ENCODE measurements at regions not wholly inside any gene's neighbourhood (a gene's known extent, or its start where the extent isn't known, plus 50 kb on each side); places are given as distances from the start of the nearest gene placed in this dataset.

DNA sequence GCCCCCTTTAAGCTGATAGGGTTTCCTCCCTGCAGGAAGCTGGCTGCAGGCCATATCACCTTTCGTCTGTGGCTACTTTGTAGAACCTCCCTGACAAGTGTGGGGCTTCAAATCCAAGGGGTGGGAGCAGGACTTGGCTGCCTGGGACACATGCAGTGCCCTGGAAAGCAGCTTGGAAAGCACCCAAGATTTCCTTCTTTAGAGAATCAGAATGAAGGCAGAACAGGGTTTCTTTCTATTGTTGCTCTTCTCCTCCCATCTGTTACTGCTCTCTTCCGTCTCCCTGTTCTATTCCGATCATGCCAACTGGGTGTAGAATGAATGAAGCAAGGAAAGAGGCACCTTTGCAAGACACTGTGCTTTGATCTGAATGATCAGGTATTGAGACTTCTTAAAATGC is 282.2 kb downstream of the MED10 start:
- TF ChIP-seq, protein P1, sequence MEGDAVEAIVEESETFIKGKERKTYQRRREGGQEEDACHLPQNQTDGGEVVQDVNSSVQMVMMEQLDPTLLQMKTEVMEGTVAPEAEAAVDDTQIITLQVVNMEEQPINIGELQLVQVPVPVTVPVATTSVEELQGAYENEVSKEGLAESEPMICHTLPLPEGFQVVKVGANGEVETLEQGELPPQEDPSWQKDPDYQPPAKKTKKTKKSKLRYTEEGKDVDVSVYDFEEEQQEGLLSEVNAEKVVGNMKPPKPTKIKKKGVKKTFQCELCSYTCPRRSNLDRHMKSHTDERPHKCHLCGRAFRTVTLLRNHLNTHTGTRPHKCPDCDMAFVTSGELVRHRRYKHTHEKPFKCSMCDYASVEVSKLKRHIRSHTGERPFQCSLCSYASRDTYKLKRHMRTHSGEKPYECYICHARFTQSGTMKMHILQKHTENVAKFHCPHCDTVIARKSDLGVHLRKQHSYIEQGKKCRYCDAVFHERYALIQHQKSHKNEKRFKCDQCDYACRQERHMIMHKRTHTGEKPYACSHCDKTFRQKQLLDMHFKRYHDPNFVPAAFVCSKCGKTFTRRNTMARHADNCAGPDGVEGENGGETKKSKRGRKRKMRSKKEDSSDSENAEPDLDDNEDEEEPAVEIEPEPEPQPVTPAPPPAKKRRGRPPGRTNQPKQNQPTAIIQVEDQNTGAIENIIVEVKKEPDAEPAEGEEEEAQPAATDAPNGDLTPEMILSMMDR (IDR thresholded peaks at IDR 0.05): no peak
- TF ChIP-seq POLR2A (IDR thresholded peaks at IDR 0.05): no peak
- TF ChIP-seq POLR2AphosphoS5 (IDR thresholded peaks at IDR 0.05): no peak
